HFFc6 (cell line): ENCODE measurements at regions not wholly inside any gene's neighbourhood (a gene's known extent, or its start where the extent isn't known, plus 50 kb on each side); places are given as distances from the start of the nearest gene placed in this dataset.

Experiments
- DNase-seq: peaks from one replicate; pipeline ENCODE4 v3.0.0-alpha.2; 2018
- H3K27ac Mint-ChIP-seq: 2 replicates; pipeline ENCODE4 v1.8.0; 2020; ENCODE audit warnings: mild to moderate bottlenecking, mixed read lengths
- H3K27me3 Mint-ChIP-seq: 2 replicates; pipeline ENCODE4 v1.8.0; 2021; ENCODE audit warnings: mild to moderate bottlenecking, moderate library complexity, mixed read lengths; ENCODE audit not compliant: insufficient read depth
- H3K36me3 Mint-ChIP-seq: 2 replicates; pipeline ENCODE4 v1.8.0; 2021; ENCODE audit warnings: low read depth, mixed read lengths
- H3K4me1 Mint-ChIP-seq: 2 replicates; pipeline ENCODE4 v1.8.0; 2020; ENCODE audit warnings: low read depth, mixed read lengths
- H3K4me3 Mint-ChIP-seq: 2 replicates; pipeline ENCODE4 v1.8.0; 2020; ENCODE audit warnings: mild to moderate bottlenecking, moderate library complexity, mixed read lengths
- H3K9me3 Mint-ChIP-seq: 2 replicates; pipeline ENCODE4 v1.8.0; 2020; ENCODE audit warnings: mild to moderate bottlenecking, mixed read lengths
- TF ChIP-seq, protein P1 (sequence below): fragments of 200-600 bp; sonication (generic); IDR thresholded peaks from 2 replicates; pipeline ENCODE4 v1.5.0; 2021; ENCODE audit warnings: antibody characterized with exemption, mild to moderate bottlenecking

DNA sequence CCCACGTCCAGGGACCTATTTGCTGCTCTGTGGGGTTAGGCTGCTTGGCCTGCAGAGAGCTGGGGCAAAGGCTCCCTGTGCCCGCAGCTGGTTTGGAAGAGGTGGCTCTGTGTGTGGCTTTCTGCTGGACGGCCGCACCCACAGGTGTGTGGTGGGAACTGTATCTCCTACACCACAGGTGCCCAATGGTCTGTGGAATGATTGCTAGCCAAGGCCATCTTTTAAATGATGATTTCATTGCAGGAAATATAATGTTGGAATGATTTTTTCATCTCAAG lies 178.4 kb downstream of the DLL1 start:
- no peaks in the 10 kb centered on the region for H3K4me1 Mint-ChIP-seq
- peaks cover 43% of the 10 kb centered on the region for H3K9me3 Mint-ChIP-seq
- no peaks in the 10 kb centered on the region; the same call in 1 of the 2 replicates for H3K36me3 Mint-ChIP-seq
- DNase-seq, result no peak
- TF ChIP-seq, protein P1, sequence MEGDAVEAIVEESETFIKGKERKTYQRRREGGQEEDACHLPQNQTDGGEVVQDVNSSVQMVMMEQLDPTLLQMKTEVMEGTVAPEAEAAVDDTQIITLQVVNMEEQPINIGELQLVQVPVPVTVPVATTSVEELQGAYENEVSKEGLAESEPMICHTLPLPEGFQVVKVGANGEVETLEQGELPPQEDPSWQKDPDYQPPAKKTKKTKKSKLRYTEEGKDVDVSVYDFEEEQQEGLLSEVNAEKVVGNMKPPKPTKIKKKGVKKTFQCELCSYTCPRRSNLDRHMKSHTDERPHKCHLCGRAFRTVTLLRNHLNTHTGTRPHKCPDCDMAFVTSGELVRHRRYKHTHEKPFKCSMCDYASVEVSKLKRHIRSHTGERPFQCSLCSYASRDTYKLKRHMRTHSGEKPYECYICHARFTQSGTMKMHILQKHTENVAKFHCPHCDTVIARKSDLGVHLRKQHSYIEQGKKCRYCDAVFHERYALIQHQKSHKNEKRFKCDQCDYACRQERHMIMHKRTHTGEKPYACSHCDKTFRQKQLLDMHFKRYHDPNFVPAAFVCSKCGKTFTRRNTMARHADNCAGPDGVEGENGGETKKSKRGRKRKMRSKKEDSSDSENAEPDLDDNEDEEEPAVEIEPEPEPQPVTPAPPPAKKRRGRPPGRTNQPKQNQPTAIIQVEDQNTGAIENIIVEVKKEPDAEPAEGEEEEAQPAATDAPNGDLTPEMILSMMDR, result no peak
- H3K27me3 Mint-ChIP-seq, result no peaks in the 10 kb centered on the region
- H3K27ac Mint-ChIP-seq, result no peak overlapping the region
- no peak overlapping the region for H3K4me3 Mint-ChIP-seq

DNA sequence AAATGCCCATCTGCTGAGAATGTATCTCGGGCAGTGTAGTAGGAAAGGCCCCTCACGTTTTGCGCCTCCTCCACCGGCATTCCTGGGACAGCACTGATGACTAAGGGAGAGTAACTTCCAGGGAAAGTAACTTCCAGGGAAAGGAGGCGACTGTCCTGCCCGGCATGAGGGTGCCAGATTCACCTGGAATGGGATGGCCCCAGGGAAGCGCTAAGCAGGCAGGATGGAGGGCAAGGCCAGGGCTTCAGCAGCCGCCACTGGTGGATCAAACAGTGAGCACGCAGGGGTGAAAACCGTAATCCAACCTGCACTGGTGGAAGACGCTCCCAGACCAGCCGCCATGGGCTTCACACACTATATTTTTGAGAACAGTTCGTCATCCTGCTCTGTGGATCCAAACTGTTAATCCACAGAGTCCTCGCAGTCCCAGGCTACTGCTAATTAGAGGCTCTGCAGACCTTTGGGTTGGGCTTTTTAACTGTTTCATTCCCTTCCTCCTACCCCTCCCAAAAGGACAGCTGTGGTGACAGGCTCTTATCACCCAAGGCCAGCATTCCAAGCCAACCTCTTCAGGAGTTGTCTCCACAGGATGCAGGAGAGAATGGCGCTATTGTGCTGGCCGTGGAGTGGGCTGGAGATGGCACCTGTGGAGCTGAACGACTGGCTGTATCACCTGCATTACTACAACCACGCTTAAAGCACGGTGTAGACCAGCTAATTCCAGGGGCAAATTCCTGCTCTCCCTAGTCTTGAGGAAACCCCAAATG lies 178.9 kb downstream of the DLL1 start:
- TF ChIP-seq, protein P1, result no peak
- Mint-ChIP-seq H3K36me3 (no peaks in the 10 kb centered on the region; the same call in 1 of the 2 replicates), H3K4me3 (no peak overlapping the region), H3K27ac (no peak overlapping the region), H3K4me1 (no peaks in the 10 kb centered on the region), H3K27me3 (peaks cover 3% of the 10 kb centered on the region; the same call in 1 of the 2 replicates), H3K9me3 (peaks cover 42% of the 10 kb centered on the region)
- no peak for DNase-seq

GRCh38 chr6:170111141-170111664 lies 179.7 kb downstream of the DLL1 start:
- H3K36me3 Mint-ChIP-seq, result no peaks in the 10 kb centered on the region; the same call in 1 of the 2 replicates
- H3K4me3 Mint-ChIP-seq, result no peak overlapping the region
- H3K27me3 Mint-ChIP-seq, result peaks cover 3% of the 10 kb centered on the region; the same call in 1 of the 2 replicates
- H3K9me3 Mint-ChIP-seq, result peaks cover 46% of the 10 kb centered on the region
- H3K27ac Mint-ChIP-seq, result no peak overlapping the region
- TF ChIP-seq, protein P1, result no peak
- DNase-seq, result no peak
- no peaks in the 10 kb centered on the region for H3K4me1 Mint-ChIP-seq

GRCh38 chr6:170110201-170111140 lies 180.4 kb downstream of the DLL1 start:
- peaks cover 40% of the 10 kb centered on the region for H3K9me3 Mint-ChIP-seq
- no peak overlapping the region for H3K4me3 Mint-ChIP-seq
- H3K27me3 Mint-ChIP-seq, result peaks cover 3% of the 10 kb centered on the region; the same call in 1 of the 2 replicates
- TF ChIP-seq, protein P1, result no peak
- no peaks in the 10 kb centered on the region; the same call in 1 of the 2 replicates for H3K36me3 Mint-ChIP-seq
- H3K4me1 Mint-ChIP-seq, result no peaks in the 10 kb centered on the region
- no peak overlapping the region for H3K27ac Mint-ChIP-seq
- no peak for DNase-seq

DNA sequence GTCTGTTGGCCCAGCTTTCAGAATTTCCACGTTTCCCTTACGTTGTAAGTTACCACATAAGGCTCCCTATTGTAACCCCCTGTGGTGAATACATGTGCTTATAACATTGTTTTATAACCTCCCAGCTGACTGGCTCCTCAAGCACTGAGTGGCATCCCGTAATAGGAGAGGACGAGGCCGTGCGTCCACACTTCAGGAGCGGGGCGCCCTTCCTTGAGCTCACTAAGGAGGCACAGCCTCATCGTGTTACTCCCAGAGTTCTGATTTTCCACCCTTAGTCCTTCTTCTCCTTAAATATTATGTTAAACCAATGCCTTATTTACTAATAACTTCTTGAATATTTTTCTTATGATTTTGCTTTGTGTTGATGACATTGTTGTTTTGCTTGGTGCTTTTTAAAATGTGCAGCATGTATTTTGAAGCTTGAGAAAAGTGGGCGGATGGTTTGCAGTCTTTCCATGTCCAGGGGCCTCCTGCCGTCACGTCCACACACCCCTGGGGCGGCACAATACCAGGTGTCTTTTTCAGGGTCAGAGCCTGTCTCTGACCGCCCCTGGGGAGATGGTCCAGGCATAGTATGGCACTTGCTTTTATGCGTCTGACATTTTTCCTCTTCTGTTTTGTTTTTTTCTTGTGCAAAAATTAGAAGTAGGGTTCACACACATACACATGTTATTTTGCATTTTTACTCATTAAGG lies 181.8 kb downstream of the DLL1 start:
- TF ChIP-seq, protein P1, result no peak
- H3K36me3 Mint-ChIP-seq, result peaks cover 3% of the 10 kb centered on the region; the same call in 1 of the 2 replicates
- no peak overlapping the region for H3K4me3 Mint-ChIP-seq
- H3K27me3 Mint-ChIP-seq, result peaks cover 3% of the 10 kb centered on the region; the same call in 1 of the 2 replicates
- DNase-seq, result no peak
- no peak overlapping the region for H3K27ac Mint-ChIP-seq
- H3K9me3 Mint-ChIP-seq, result peaks cover 41% of the 10 kb centered on the region
- no peaks in the 10 kb centered on the region for H3K4me1 Mint-ChIP-seq
